Naive thymus-derived CD4-positive, alpha-beta T cell (primary cell): ENCODE measurements at regions not wholly inside any gene's neighbourhood (a gene's known extent, or its start where the extent isn't known, plus 50 kb on each side); places are given as distances from the start of the nearest gene placed in this dataset.

Source experiments
- ATAC-seq: fragments of 150-1000 bp; cut with Tn5 transposase; 2 replicates; pipeline ENCODE4 v1.10.0; 2021; ENCODE audit warnings: mild to moderate bottlenecking, moderate library complexity
- CTCF ChIA-PET: fragments of 350-600 bp; sonication (Branson Sonifier 250); formaldehyde crosslinking; loops from one replicate; lab custom pipeline; 2021; ENCODE audit warnings: antibody characterized with exemption; lab: Charles Lee
- POLR2A ChIA-PET: fragments of 350-600 bp; sonication (Branson Sonifier 250); formaldehyde crosslinking; loops from one replicate; lab custom pipeline; 2021; ENCODE audit warnings: antibody characterized with exemption, inconsistent platforms; lab: Charles Lee
- DNase-seq, 9 donors: peaks; one replicate each; pipeline versions ENCODE4 v3.0.0 to v3.0.0-alpha.2; 2020 to 2022; ENCODE audit warnings: mixed read lengths in 1 of 9
- H3K27ac ChIP-seq: one replicate; pipeline ENCODE4 v1.7.0; 2013; ENCODE audit warnings: mild to moderate bottlenecking, low read depth, low read length, moderate library complexity
- H3K27me3 ChIP-seq, 2 donors: one replicate each; pipeline ENCODE4 v1.7.0; 2013; ENCODE audit warnings: low read length in 2 of 2, mild to moderate bottlenecking in 2 of 2, moderate library complexity in 2 of 2; ENCODE audit not compliant: control insufficient read depth in 2 of 2, insufficient read depth in 2 of 2
- H3K36me3 ChIP-seq, 3 experiments: 1 replicate in 2 of 3; 2 replicates in 1 of 3; pipeline ENCODE4 v1.7.0; 2013; ENCODE audit warnings: low read length in 3 of 3, mild to moderate bottlenecking in 3 of 3, moderate library complexity in 1 of 3; ENCODE audit not compliant: insufficient read depth in 3 of 3, control insufficient read depth in 2 of 3
- H3K4me1 ChIP-seq, 2 donors: one replicate each; pipeline ENCODE4 v1.7.0; 2013; ENCODE audit warnings: low read length in 2 of 2, mild to moderate bottlenecking in 2 of 2, moderate library complexity in 1 of 2; ENCODE audit not compliant: control insufficient read depth in 2 of 2, insufficient read depth in 2 of 2
- H3K4me3 ChIP-seq: 2 replicates; pipeline ENCODE4 v1.7.0; 2013; ENCODE audit warnings: mild to moderate bottlenecking, low read length
- H3K9me3 ChIP-seq, 3 experiments: 1 replicate in 2 of 3; 2 replicates in 1 of 3; pipeline ENCODE4 v1.7.0; 2013; ENCODE audit warnings: low read length in 3 of 3; ENCODE audit not compliant: control insufficient read depth in 2 of 3
- H3K27ac Mint-ChIP-seq, 9 donors: one replicate each; pipeline ENCODE4 v1.8.0; 2020 to 2022; ENCODE audit warnings: mixed read lengths in 9 of 9, mild to moderate bottlenecking in 8 of 9, moderate library complexity in 5 of 9, inconsistent platforms in 2 of 9
- H3K27me3 Mint-ChIP-seq, 5 donors: one replicate each; pipeline ENCODE4 v1.8.0; 2021 to 2022; ENCODE audit warnings: mixed read lengths in 5 of 5, mild to moderate bottlenecking in 1 of 5
- H3K36me3 Mint-ChIP-seq, 5 donors: one replicate each; pipeline ENCODE4 v1.8.0; 2020 to 2022; ENCODE audit warnings: mixed read lengths in 5 of 5, mild to moderate bottlenecking in 3 of 5, inconsistent platforms in 1 of 5
- H3K4me1 Mint-ChIP-seq, 7 donors: one replicate each; pipeline ENCODE4 v1.8.0; 2020 to 2022; ENCODE audit warnings: mixed read lengths in 7 of 7, mild to moderate bottlenecking in 3 of 7, inconsistent platforms in 1 of 7
- H3K4me3 Mint-ChIP-seq, 10 donors: one replicate each; pipeline ENCODE4 v1.8.0; 2020 to 2022; ENCODE audit warnings: mild to moderate bottlenecking in 10 of 10, mixed read lengths in 10 of 10, moderate library complexity in 6 of 10, inconsistent platforms in 2 of 10
- H3K9me3 Mint-ChIP-seq, 11 donors: one replicate each; pipeline ENCODE4 v1.8.0; 2020 to 2022; ENCODE audit warnings: mixed read lengths in 11 of 11, mild to moderate bottlenecking in 4 of 11, inconsistent platforms in 1 of 11, moderate library complexity in 1 of 11
- intact Hi-C, 2 donors: fragments of 100-400 bp; cut with micrococcal nuclease; formaldehyde crosslinking; loops; one replicate each; pipeline ENCODE4 v1.15.1; 2023

DNA sequence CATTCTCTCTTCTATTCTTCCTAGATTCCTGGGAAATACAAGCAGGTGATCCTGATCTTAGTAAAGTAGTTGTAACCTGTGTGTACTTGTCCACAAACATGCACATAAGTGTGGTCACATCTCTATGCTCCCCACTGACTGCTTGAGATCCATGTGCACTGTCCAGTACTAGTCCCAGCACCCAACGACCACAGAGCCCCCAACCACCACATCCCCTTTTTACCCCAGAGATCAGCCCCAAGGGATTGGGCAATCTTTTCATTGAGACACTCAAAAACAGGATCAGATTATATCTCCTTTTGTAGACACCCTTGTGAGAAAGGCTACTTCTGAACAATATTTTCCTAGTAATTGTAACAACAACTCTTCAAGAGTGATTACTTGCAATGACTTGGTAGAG is 240.6 kb downstream of the ACTL7B start:
- no peaks in the 10 kb centered on the region for H3K4me1 Mint-ChIP-seq

GRCh38 chr9:108612513-108612912 is 243.3 kb downstream of the ACTL7B start:
- no peaks in the 10 kb centered on the region for H3K4me1 ChIP-seq
- DNase-seq (no peak), ATAC-seq (no peak)
- Mint-ChIP-seq H3K4me3 (no peak overlapping the region), H3K9me3 (peaks cover 0 to 14% (median 2%) of the 10 kb centered on the region in 11 donors), H3K36me3 (no peaks in the 10 kb centered on the region), H3K27me3 (peaks cover 0 to 5% (median 4%) of the 10 kb centered on the region in 5 donors), H3K4me1 (no peaks in the 10 kb centered on the region), H3K27ac (no peak overlapping the region)
- H3K36me3 ChIP-seq = no peaks in the 10 kb centered on the region
- ChIA-PET POLR2A (no interaction called here), CTCF (no interaction called here)
- no peaks in the 10 kb centered on the region for H3K9me3 ChIP-seq
- intact Hi-C loops = no loop called here
- no peaks in the 10 kb centered on the region for H3K27me3 ChIP-seq
- H3K27ac ChIP-seq = no peak overlapping the region
- H3K4me3 ChIP-seq = no peak overlapping the region

More for the DNA sequence above, 240.6 kb downstream of the ACTL7B start:
- Mint-ChIP-seq H3K9me3 (peaks cover 0 to 13% (median 3%) of the 10 kb centered on the region in 11 donors), H3K4me3 (no peak overlapping the region), H3K27me3 (peaks cover 0 to 7% (median 2%) of the 10 kb centered on the region in 5 donors), H3K36me3 (no peaks in the 10 kb centered on the region), H3K27ac (no peak overlapping the region)
- ATAC-seq = no peak
- H3K9me3 ChIP-seq = no peaks in the 10 kb centered on the region
- no peak overlapping the region for H3K27ac ChIP-seq
- no peak for DNase-seq
- H3K4me3 ChIP-seq = no peak overlapping the region
- intact Hi-C loops = no loop called here
- no peaks in the 10 kb centered on the region for H3K36me3 ChIP-seq
- no peaks in the 10 kb centered on the region for H3K4me1 ChIP-seq
- CTCF ChIA-PET = no interaction called here
- no peaks in the 10 kb centered on the region for H3K27me3 ChIP-seq
- POLR2A ChIA-PET = no interaction called here

- ChIA-PET POLR2A (no interaction called here), CTCF (no interaction called here)
- no peak for ATAC-seq
- Mint-ChIP-seq H3K27ac (no peak overlapping the region), H3K27me3 (peaks cover 0 to 4% (median 0%) of the 10 kb centered on the region in 5 donors), H3K4me1 (no peaks in the 10 kb centered on the region), H3K4me3 (no peak overlapping the region), H3K9me3 (peaks cover 0 to 9% (median 0%) of the 10 kb centered on the region in 11 donors), H3K36me3 (no peaks in the 10 kb centered on the region)
- no peak overlapping the region for H3K4me3 ChIP-seq
- H3K27ac ChIP-seq = no peak overlapping the region
- no peaks in the 10 kb centered on the region for H3K27me3 ChIP-seq
- DNase-seq = no peak
- H3K4me1 ChIP-seq = no peaks in the 10 kb centered on the region
- H3K9me3 ChIP-seq = no peaks in the 10 kb centered on the region
- intact Hi-C loops = no loop called here
- no peaks in the 10 kb centered on the region for H3K36me3 ChIP-seq
These were observed 245.9 kb downstream of the ACTL7B start for GRCh38 chr9:108609897-108610253.

- POLR2A ChIA-PET = no interaction called here
- no peaks in the 10 kb centered on the region for H3K4me1 ChIP-seq
- H3K9me3 ChIP-seq = no peaks in the 10 kb centered on the region
- Mint-ChIP-seq H3K9me3 (peaks cover 0 to 9% (median 2%) of the 10 kb centered on the region in 11 donors), H3K4me3 (no peak overlapping the region), H3K4me1 (no peaks in the 10 kb centered on the region), H3K36me3 (no peaks in the 10 kb centered on the region), H3K27me3 (peaks cover 0 to 4% (median 1%) of the 10 kb centered on the region in 5 donors), H3K27ac (no peak overlapping the region)
- no peaks in the 10 kb centered on the region for H3K36me3 ChIP-seq
- no peak for ATAC-seq
- no peak for DNase-seq
- no peaks in the 10 kb centered on the region for H3K27me3 ChIP-seq
- CTCF ChIA-PET = no interaction called here
- no peak overlapping the region for H3K27ac ChIP-seq
- no peak overlapping the region for H3K4me3 ChIP-seq
- intact Hi-C loops = no loop called here
These were observed 246.4 kb downstream of the ACTL7B start for GRCh38 chr9:108609227-108609896.

GRCh38 chr9:108607607-108608006 is 248.2 kb downstream of the ACTL7B start:
- no peaks in the 10 kb centered on the region for H3K36me3 Mint-ChIP-seq
- H3K4me3 ChIP-seq = no peak overlapping the region
- no peaks in the 10 kb centered on the region for H3K4me1 ChIP-seq
- DNase-seq (no peak), ATAC-seq (no peak)
- H3K9me3 Mint-ChIP-seq = peaks cover 0 to 9% (median 3%) of the 10 kb centered on the region in 11 donors
- no peaks in the 10 kb centered on the region for H3K9me3 ChIP-seq
- ChIA-PET POLR2A (no interaction called here), CTCF (no interaction called here)
- no peaks in the 10 kb centered on the region for H3K36me3 ChIP-seq
- H3K4me1 Mint-ChIP-seq = no peaks in the 10 kb centered on the region
- H3K27ac Mint-ChIP-seq = no peak overlapping the region
- peaks cover 0 to 12% (median 3%) of the 10 kb centered on the region in 5 donors for H3K27me3 Mint-ChIP-seq
- intact Hi-C loops = no loop called here
- no peak overlapping the region for H3K27ac ChIP-seq
- H3K27me3 ChIP-seq = no peaks in the 10 kb centered on the region
- H3K4me3 Mint-ChIP-seq = no peak overlapping the region

DNA sequence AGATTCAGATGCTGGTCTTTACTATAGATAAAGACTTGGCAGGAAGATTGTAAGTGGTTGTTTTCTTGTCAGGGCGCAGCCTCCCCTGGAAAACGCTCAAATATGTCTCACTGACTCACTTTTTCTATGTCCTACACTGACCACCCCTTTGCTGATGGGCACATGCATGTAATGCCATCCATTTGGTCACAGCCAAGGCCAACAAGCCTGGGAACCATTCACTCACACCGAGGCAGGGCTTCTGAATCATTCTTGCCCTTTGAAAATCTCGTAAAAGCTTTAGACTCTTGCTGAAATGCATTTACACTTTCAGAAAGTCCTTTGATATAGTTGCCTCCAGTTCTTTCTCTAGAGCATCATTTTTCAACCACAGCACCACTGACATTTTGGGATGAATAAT is 249.4 kb downstream of the ACTL7B start:
- CTCF ChIA-PET = no interaction called here
- POLR2A ChIA-PET = no interaction called here
- Mint-ChIP-seq H3K36me3 (no peaks in the 10 kb centered on the region), H3K27ac (no peak overlapping the region), H3K27me3 (peaks cover 0 to 12% (median 3%) of the 10 kb centered on the region in 5 donors), H3K9me3 (peaks cover 0 to 9% (median 5%) of the 10 kb centered on the region in 11 donors), H3K4me3 (no peak overlapping the region), H3K4me1 (no peaks in the 10 kb centered on the region)
- Histone ChIP-seq H3K36me3 (no peaks in the 10 kb centered on the region), H3K27me3 (no peaks in the 10 kb centered on the region), H3K9me3 (no peaks in the 10 kb centered on the region), H3K4me3 (no peak overlapping the region), H3K4me1 (no peaks in the 10 kb centered on the region), H3K27ac (no peak overlapping the region)
- intact Hi-C loops = no loop called here
- no peak for ATAC-seq
- DNase-seq = no peak

GRCh38 chr9:108603141-108603540 is 252.6 kb downstream of the ACTL7B start:
- H3K4me1 ChIP-seq = no peaks in the 10 kb centered on the region
- intact Hi-C loops = no loop called here
- no peak for ATAC-seq
- Mint-ChIP-seq H3K4me1 (no peaks in the 10 kb centered on the region), H3K36me3 (no peaks in the 10 kb centered on the region), H3K9me3 (peaks cover 0 to 8% (median 5%) of the 10 kb centered on the region in 11 donors), H3K4me3 (no peak overlapping the region), H3K27me3 (peaks cover 0 to 18% (median 3%) of the 10 kb centered on the region in 5 donors), H3K27ac (no peak overlapping the region)
- H3K9me3 ChIP-seq = no peaks in the 10 kb centered on the region
- H3K27ac ChIP-seq = no peak overlapping the region
- ChIA-PET CTCF (no interaction called here), POLR2A (no interaction called here)
- H3K36me3 ChIP-seq = no peaks in the 10 kb centered on the region
- DNase-seq = no peak
- H3K4me3 ChIP-seq = no peak overlapping the region
- no peaks in the 10 kb centered on the region for H3K27me3 ChIP-seq
